Trophoblast cell (in vitro differentiated cells and primary cell): ENCODE measurements at regions not wholly inside any gene's neighbourhood (a gene's known extent, or its start where the extent isn't known, plus 50 kb on each side); places are given as distances from the start of the nearest gene placed in this dataset.

Source experiments
- DNase-seq, 2 donors: peaks; one replicate each; pipeline ENCODE4 v3.0.0-alpha.2; 2016
- H2AFZ ChIP-seq: 2 replicates; pipeline ENCODE4 v1.6.1; 2013; ENCODE audit warnings: low read length, moderate library complexity, mild to moderate bottlenecking; ENCODE audit not compliant: insufficient read depth, poor library complexity
- H2AK5ac ChIP-seq: 2 replicates; pipeline ENCODE4 v1.6.1; 2013; ENCODE audit warnings: mild to moderate bottlenecking, low read length
- H2BK120ac ChIP-seq: 2 replicates; pipeline ENCODE4 v1.6.1; 2013; ENCODE audit warnings: low read length, mild to moderate bottlenecking, moderate library complexity; ENCODE audit not compliant: insufficient read depth, poor library complexity
- H2BK12ac ChIP-seq: 2 replicates; pipeline ENCODE4 v1.6.1; 2013; ENCODE audit warnings: mild to moderate bottlenecking, low read length, moderate library complexity
- H2BK5ac ChIP-seq: 2 replicates; pipeline ENCODE4 v1.6.1; 2013; ENCODE audit warnings: low read length, low read depth, moderate library complexity, mild to moderate bottlenecking; ENCODE audit not compliant: poor library complexity
- H3K14ac ChIP-seq: 2 replicates; pipeline ENCODE4 v1.6.1; 2013; ENCODE audit warnings: mild to moderate bottlenecking, low read length
- H3K18ac ChIP-seq: 2 replicates; pipeline ENCODE4 v1.6.1; 2013; ENCODE audit warnings: mild to moderate bottlenecking, low read length
- H3K23ac ChIP-seq: 2 replicates; pipeline ENCODE4 v1.6.1; 2013; ENCODE audit warnings: low read length
- H3K27ac ChIP-seq: 2 replicates; pipeline ENCODE4 v1.5.1; 2013; ENCODE audit warnings: low read depth, mild to moderate bottlenecking, inconsistent platforms, low read length, moderate library complexity
- H3K27me3 ChIP-seq: 2 replicates; pipeline ENCODE4 v1.6.1; 2013; ENCODE audit warnings: inconsistent platforms, mild to moderate bottlenecking, low read length, moderate library complexity; ENCODE audit not compliant: insufficient read depth
- H3K36me3 ChIP-seq, 2 experiments: 1 replicate in 1 of 2; 2 replicates in 1 of 2; pipeline ENCODE4 v1.6.1; 2013; ENCODE audit warnings: low read length in 2 of 2, mild to moderate bottlenecking in 2 of 2, moderate library complexity in 1 of 2; ENCODE audit not compliant: insufficient read depth in 2 of 2, control insufficient read depth in 1 of 2
- H3K4ac ChIP-seq: 2 replicates; pipeline ENCODE4 v1.6.1; 2013; ENCODE audit warnings: low read depth, mild to moderate bottlenecking, low read length, moderate library complexity
- H3K4me1 ChIP-seq, 2 experiments: 1 replicate in 1 of 2; 2 replicates in 1 of 2; pipeline ENCODE4 v1.6.1; 2013; ENCODE audit warnings: low read length in 2 of 2, mild to moderate bottlenecking in 2 of 2, moderate library complexity in 1 of 2; ENCODE audit not compliant: insufficient read depth in 2 of 2, control insufficient read depth in 1 of 2
- H3K4me2 ChIP-seq: 2 replicates; pipeline ENCODE4 v1.6.1; 2013; ENCODE audit warnings: inconsistent platforms, mild to moderate bottlenecking, low read length, moderate library complexity
- H3K4me3 ChIP-seq: 2 replicates; pipeline ENCODE4 v1.5.1; 2013; ENCODE audit warnings: mild to moderate bottlenecking, low read depth, low read length, inconsistent platforms
- H3K79me1 ChIP-seq: one replicate; pipeline ENCODE4 v1.6.1; 2013; ENCODE audit warnings: low read length
- H3K79me2 ChIP-seq: 2 replicates; pipeline ENCODE4 v1.6.1; 2013; ENCODE audit warnings: low read length, mild to moderate bottlenecking; ENCODE audit not compliant: control insufficient read depth, insufficient read depth, poor library complexity
- H3K9ac ChIP-seq: 2 replicates; pipeline ENCODE4 v1.6.1; 2013; ENCODE audit warnings: mild to moderate bottlenecking, low read length
- H3K9me3 ChIP-seq: 2 replicates; pipeline ENCODE4 v1.6.1; 2013; ENCODE audit warnings: low read depth, mild to moderate bottlenecking, control low read depth, inconsistent platforms, low read length; ENCODE audit not compliant: insufficient read depth
- H4K12ac ChIP-seq: 2 replicates; pipeline ENCODE4 v1.6.1; 2013; ENCODE audit warnings: low read depth, mild to moderate bottlenecking, low read length, moderate library complexity
- H4K8ac ChIP-seq: 2 replicates; pipeline ENCODE4 v1.6.1; 2013; ENCODE audit warnings: low read depth, mild to moderate bottlenecking, low read length, moderate library complexity
- H4K91ac ChIP-seq: one replicate; pipeline ENCODE4 v1.6.1; 2013; ENCODE audit warnings: low read depth, mild to moderate bottlenecking, low read length, moderate library complexity
- WGBS: extraction: QIAGEN DNeasy Blood & Tissue Kit; methylation state at CpG from one replicate; pipeline ENCODE4 v1.1.7; 2013; ENCODE audit warnings: missing lambda C conversion rate; ENCODE audit not compliant: insufficient read length, insufficient coverage; ENCODE audit errors: extremely low coverage; 5-methylcytosine and 5-hydroxymethylcytosine counted together

DNA sequence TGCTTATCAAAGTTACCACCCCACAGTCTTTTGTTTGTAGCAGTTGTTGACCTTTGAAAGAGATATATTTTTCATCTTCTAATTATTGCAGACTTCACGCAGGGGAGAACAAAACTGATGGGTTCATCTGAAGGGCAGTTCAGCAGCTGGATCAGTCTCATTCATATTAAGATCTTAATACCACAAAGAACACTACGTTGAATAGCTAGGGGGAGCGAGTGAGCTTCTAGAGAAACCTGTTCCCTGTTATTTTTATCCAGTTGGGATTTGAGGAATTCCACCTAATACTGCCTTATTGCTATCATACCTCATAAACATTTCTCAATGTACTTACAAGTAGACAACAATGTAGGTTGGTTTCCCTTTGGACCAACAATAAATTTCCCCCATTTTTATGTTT is 306.1 kb upstream of the KIF2B start:
- DNase-seq, result no peak
- H3K18ac ChIP-seq, result no peak overlapping the region
- no peak overlapping the region for H2BK12ac ChIP-seq
- H3K27ac ChIP-seq, result no peak overlapping the region
- H2AK5ac ChIP-seq, result no peak overlapping the region
- no peak overlapping the region for H2AFZ ChIP-seq
- no peak overlapping the region for H4K8ac ChIP-seq
- no peak overlapping the region for H3K23ac ChIP-seq
- H3K14ac ChIP-seq, result no peak overlapping the region
- no peak overlapping the region for H3K4me3 ChIP-seq
- no peaks in the 10 kb centered on the region for H3K79me2 ChIP-seq
- H2BK5ac ChIP-seq, result no peak overlapping the region
- H4K91ac ChIP-seq, result no peak overlapping the region
- no peak overlapping the region for H4K12ac ChIP-seq
- no peaks in the 10 kb centered on the region for H3K27me3 ChIP-seq
- H2BK120ac ChIP-seq, result no peak overlapping the region
- H3K4me2 ChIP-seq, result no peak overlapping the region
- H3K79me1 ChIP-seq, result no peaks in the 10 kb centered on the region
- no peaks in the 10 kb centered on the region for H3K4me1 ChIP-seq
- no peak overlapping the region for H3K9ac ChIP-seq
- no peaks in the 10 kb centered on the region for H3K9me3 ChIP-seq
- WGBS, result no CpG with 5 or more reads among the region's 3 CpGs
- no peaks in the 10 kb centered on the region for H3K36me3 ChIP-seq
- no peak overlapping the region for H3K4ac ChIP-seq

DNA sequence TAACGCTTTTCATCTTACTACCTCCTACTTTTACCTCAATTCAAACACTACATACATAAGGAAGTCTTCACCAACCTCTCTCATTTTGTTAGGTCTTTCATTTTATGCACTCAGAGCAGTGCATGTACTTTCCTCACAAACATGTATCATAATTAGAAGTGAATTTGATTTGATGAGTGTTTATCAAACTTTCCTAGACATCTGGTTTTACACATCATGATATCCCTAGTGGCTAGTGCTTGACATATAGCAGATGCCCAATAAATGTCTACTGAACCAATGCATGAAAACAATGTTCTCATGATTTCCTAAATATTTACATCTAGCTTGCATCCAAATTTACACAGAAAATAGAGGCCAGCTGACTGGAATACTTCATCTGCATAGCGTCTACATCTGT is 323.4 kb upstream of the KIF2B start:
- Histone ChIP-seq H3K27ac (no peak overlapping the region), H4K8ac (no peak overlapping the region), H3K4me2 (no peak overlapping the region), H3K27me3 (no peaks in the 10 kb centered on the region), H3K9ac (no peak overlapping the region), H3K4me3 (no peak overlapping the region), H2BK5ac (no peak overlapping the region), H3K18ac (no peak overlapping the region), H2AFZ (no peak overlapping the region), H3K79me1 (no peaks in the 10 kb centered on the region), H2BK12ac (no peak overlapping the region), H3K4me1 (no peaks in the 10 kb centered on the region), H3K9me3 (no peaks in the 10 kb centered on the region), H3K79me2 (no peaks in the 10 kb centered on the region), H2AK5ac (no peak overlapping the region), H3K23ac (no peak overlapping the region), H3K14ac (no peak overlapping the region), H4K12ac (no peak overlapping the region), H3K36me3 (no peaks in the 10 kb centered on the region), H2BK120ac (no peak overlapping the region), H4K91ac (no peak overlapping the region), H3K4ac (no peak overlapping the region)
- no CpG with 5 or more reads among the region's 2 CpGs for WGBS
- no peak for DNase-seq

DNA sequence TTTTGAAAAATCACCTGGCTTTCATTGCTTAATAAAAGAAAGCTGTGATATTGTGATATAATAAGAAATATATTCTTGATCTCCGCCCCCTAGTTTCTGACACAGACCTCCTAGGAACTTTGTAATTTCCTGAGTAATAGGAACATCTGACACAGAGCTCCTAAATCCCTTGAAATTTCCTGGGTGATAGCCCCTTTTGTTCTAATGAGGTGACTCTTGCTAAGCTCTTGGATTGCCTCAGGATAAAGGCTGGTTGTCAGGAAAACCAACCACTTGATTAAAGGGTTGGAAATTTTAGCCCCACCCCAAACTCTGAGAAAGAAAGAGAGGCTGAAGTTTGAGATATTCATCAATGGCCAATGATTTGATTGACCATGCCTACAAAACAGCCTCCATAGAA is 326.4 kb upstream of the KIF2B start:
- no peak overlapping the region for H2BK12ac ChIP-seq
- no peak for DNase-seq
- H3K9ac ChIP-seq, result no peak overlapping the region
- no peak overlapping the region for H3K4ac ChIP-seq
- no peak overlapping the region for H2AK5ac ChIP-seq
- H3K18ac ChIP-seq, result no peak overlapping the region
- no peaks in the 10 kb centered on the region for H3K36me3 ChIP-seq
- H3K23ac ChIP-seq, result no peak overlapping the region
- H4K8ac ChIP-seq, result no peak overlapping the region
- H3K27ac ChIP-seq, result no peak overlapping the region
- no peak overlapping the region for H2BK5ac ChIP-seq
- WGBS, result no CpG with 5 or more reads among the region's 1 CpG
- H3K79me2 ChIP-seq, result no peaks in the 10 kb centered on the region
- H3K14ac ChIP-seq, result no peak overlapping the region
- no peak overlapping the region for H3K4me3 ChIP-seq
- H2AFZ ChIP-seq, result no peak overlapping the region
- H3K27me3 ChIP-seq, result no peaks in the 10 kb centered on the region
- H3K9me3 ChIP-seq, result no peaks in the 10 kb centered on the region
- H4K91ac ChIP-seq, result no peak overlapping the region
- no peaks in the 10 kb centered on the region for H3K79me1 ChIP-seq
- no peak overlapping the region for H2BK120ac ChIP-seq
- no peaks in the 10 kb centered on the region for H3K4me1 ChIP-seq
- H3K4me2 ChIP-seq, result no peak overlapping the region
- H4K12ac ChIP-seq, result no peak overlapping the region

DNA sequence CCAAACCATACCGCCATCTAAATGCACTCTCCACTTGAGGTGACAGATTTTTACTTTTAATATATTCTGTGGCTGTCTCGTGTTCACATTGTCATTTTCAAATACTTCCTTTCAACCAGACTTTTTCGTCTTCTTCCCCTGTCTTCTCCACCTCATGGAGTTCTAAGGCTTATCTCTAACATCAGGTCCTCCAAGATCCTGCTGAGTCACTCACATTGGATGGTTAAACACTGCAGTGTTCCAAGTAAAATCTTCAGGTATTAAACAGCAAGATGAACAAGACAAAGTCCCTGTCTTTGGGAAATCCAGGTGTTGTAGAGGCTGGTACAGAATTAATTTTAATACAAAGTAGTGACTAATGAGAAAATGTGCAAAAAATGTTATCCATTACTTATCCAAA is 330.2 kb upstream of the KIF2B start:
- Histone ChIP-seq H4K8ac (no peak overlapping the region), H3K4me3 (no peak overlapping the region), H3K27me3 (no peaks in the 10 kb centered on the region), H4K91ac (no peak overlapping the region), H3K4ac (no peak overlapping the region), H3K9me3 (peaks cover 2% of the 10 kb centered on the region), H3K79me1 (no peaks in the 10 kb centered on the region), H3K18ac (no peak overlapping the region), H2AK5ac (no peak overlapping the region), H2BK5ac (no peak overlapping the region), H3K14ac (no peak overlapping the region), H3K79me2 (no peaks in the 10 kb centered on the region), H3K36me3 (no peaks in the 10 kb centered on the region), H2BK12ac (no peak overlapping the region), H3K23ac (no peak overlapping the region), H3K9ac (no peak overlapping the region), H2AFZ (no peak overlapping the region), H3K4me1 (no peaks in the 10 kb centered on the region), H2BK120ac (no peak overlapping the region), H4K12ac (no peak overlapping the region), H3K27ac (no peak overlapping the region), H3K4me2 (no peak overlapping the region)
- no peak for DNase-seq
- no CpG with 5 or more reads among the region's 3 CpGs for WGBS
